ENCODE measurements at regions not wholly inside any gene's neighbourhood (a gene's known extent, or its start where the extent isn't known, plus 50 kb on each side); places are given as distances from the start of the nearest gene placed in this dataset.
"Not testable (repeated sequence)": the region's sequence is repeated elsewhere in the genome, so short reads cannot be mapped to it uniquely, and the experiment has no call there.

- H3K36me3 ChIP-seq (ENCODE audit: control insufficient read depth in 4 of 4, insufficient read depth in 4 of 4, low read length in 3 of 4); H3K9me3 ChIP-seq (ENCODE audit: control extremely low read depth in 1 of 5, control insufficient read depth in 4 of 5, insufficient read depth in 2 of 5, low read depth in 1 of 5, low read length in 4 of 5); H3K4me1 ChIP-seq (ENCODE audit: control extremely low read depth in 1 of 4, control insufficient read depth in 4 of 4, insufficient read depth in 4 of 4, low read length in 3 of 4); H3K4me3 ChIP-seq (ENCODE audit: control insufficient read depth in 1 of 7, extremely low read depth in 1 of 7, insufficient read depth in 4 of 7, low read depth in 2 of 7, low read length in 6 of 7); DNase-seq; H3K27ac ChIP-seq (ENCODE audit: insufficient read depth in 1 of 2, low read depth in 1 of 2, low read length in 2 of 2, poor library complexity in 1 of 2, severe bottlenecking in 2 of 2); POLR2A ChIA-PET; H3K27me3 ChIP-seq (replicated peaks in 2 of 5; ENCODE audit: control insufficient read depth in 4 of 5, insufficient read depth in 5 of 5, low read length in 4 of 5): not testable (repeated sequence)
- 83% methylated on average over 6 of the region's 32 CpGs for WGBS (ENCODE audit: insufficient coverage)
- CTCF ChIA-PET = interaction anchor here (1.1 kb wide), 1 partner anchor 1713 kb away, joined by 3 read pairs; no protein-coding TSS in a partner anchor
Measured at GRCh38 chr18:39565551-39566230, 2000.1 kb upstream of the CELF4 start.

GRCh38 chr18:39564716-39565115 lies 1999.1 kb upstream of the CELF4 start:
- Histone ChIP-seq H3K9me3 (ENCODE audit: control extremely low read depth in 1 of 5, control insufficient read depth in 4 of 5, insufficient read depth in 2 of 5, low read depth in 1 of 5, low read length in 4 of 5) (peaks cover 0 to 4% (median 2%) of the 10 kb centered on the region in 5 experiments), H3K27ac (ENCODE audit: insufficient read depth in 1 of 2, low read depth in 1 of 2, low read length in 2 of 2, poor library complexity in 1 of 2, severe bottlenecking in 2 of 2) (no peak overlapping the region), H3K4me1 (ENCODE audit: control extremely low read depth in 1 of 4, control insufficient read depth in 4 of 4, insufficient read depth in 4 of 4, low read length in 3 of 4) (peaks cover 0 to 5% (median 2%) of the 10 kb centered on the region in 4 experiments), H3K27me3 (replicated peaks in 2 of 5; ENCODE audit: control insufficient read depth in 4 of 5, insufficient read depth in 5 of 5, low read length in 4 of 5) (no peaks in the 10 kb centered on the region), H3K4me3 (ENCODE audit: control insufficient read depth in 1 of 7, extremely low read depth in 1 of 7, insufficient read depth in 4 of 7, low read depth in 2 of 7, low read length in 6 of 7) (no peak overlapping the region), H3K36me3 (ENCODE audit: control insufficient read depth in 4 of 4, insufficient read depth in 4 of 4, low read length in 3 of 4) (no peaks in the 10 kb centered on the region)
- POLR2A ChIA-PET = no interaction called here
- WGBS (ENCODE audit: insufficient coverage) = 100% methylated on average over 2 of the region's 4 CpGs
- CTCF ChIA-PET = interaction anchor here (1.1 kb wide), 1 partner anchor 1712 kb away, joined by 3 read pairs; no protein-coding TSS in a partner anchor
- DNase-seq = no peak

GRCh38 chr18:39561126-39561525 lies 1995.5 kb upstream of the CELF4 start:
- peaks cover 0 to 4% (median 2%) of the 10 kb centered on the region in 5 experiments for H3K9me3 ChIP-seq (ENCODE audit: control extremely low read depth in 1 of 5, control insufficient read depth in 4 of 5, insufficient read depth in 2 of 5, low read depth in 1 of 5, low read length in 4 of 5)
- peak in 2 of 3 donors; percentile 3 to 19 for DNase-seq
- WGBS (ENCODE audit: insufficient coverage) = 29% methylated on average over 2 of the region's 2 CpGs
- no peaks in the 10 kb centered on the region for H3K27me3 ChIP-seq (replicated peaks in 2 of 5; ENCODE audit: control insufficient read depth in 4 of 5, insufficient read depth in 5 of 5, low read length in 4 of 5)
- H3K27ac ChIP-seq (ENCODE audit: insufficient read depth in 1 of 2, low read depth in 1 of 2, low read length in 2 of 2, poor library complexity in 1 of 2, severe bottlenecking in 2 of 2) = peak overlapping the region in 1 of 2 experiments; percentile 17
- H3K4me1 ChIP-seq (ENCODE audit: control extremely low read depth in 1 of 4, control insufficient read depth in 4 of 4, insufficient read depth in 4 of 4, low read length in 3 of 4) = peaks cover 0 to 5% (median 2%) of the 10 kb centered on the region in 4 experiments
- H3K4me3 ChIP-seq (ENCODE audit: control insufficient read depth in 1 of 7, extremely low read depth in 1 of 7, insufficient read depth in 4 of 7, low read depth in 2 of 7, low read length in 6 of 7) = no peak overlapping the region
- CTCF ChIA-PET = no interaction called here
- H3K36me3 ChIP-seq (ENCODE audit: control insufficient read depth in 4 of 4, insufficient read depth in 4 of 4, low read length in 3 of 4) = no peaks in the 10 kb centered on the region
- POLR2A ChIA-PET = no interaction called here

- CTCF ChIA-PET = interaction anchor here (0.6 to 0.7 kb wide), 2 partner anchors 21 to 24 kb away, joined by 3 read pairs; no protein-coding TSS in a partner anchor
- no peak overlapping the region for H3K4me3 ChIP-seq (ENCODE audit: control insufficient read depth in 1 of 7, extremely low read depth in 1 of 7, insufficient read depth in 4 of 7, low read depth in 2 of 7, low read length in 6 of 7)
- no peaks in the 10 kb centered on the region for H3K27me3 ChIP-seq (replicated peaks in 2 of 5; ENCODE audit: control insufficient read depth in 4 of 5, insufficient read depth in 5 of 5, low read length in 4 of 5)
- peaks cover 0 to 4% (median 0%) of the 10 kb centered on the region in 5 experiments for H3K9me3 ChIP-seq (ENCODE audit: control extremely low read depth in 1 of 5, control insufficient read depth in 4 of 5, insufficient read depth in 2 of 5, low read depth in 1 of 5, low read length in 4 of 5)
- DNase-seq = no peak
- POLR2A ChIA-PET = interaction anchor here (0.7 kb wide), 1 partner anchor 1692 kb away, joined by 3 read pairs; no protein-coding TSS in a partner anchor
- H3K27ac ChIP-seq (ENCODE audit: insufficient read depth in 1 of 2, low read depth in 1 of 2, low read length in 2 of 2, poor library complexity in 1 of 2, severe bottlenecking in 2 of 2) = no peak overlapping the region
- H3K4me1 ChIP-seq (ENCODE audit: control extremely low read depth in 1 of 4, control insufficient read depth in 4 of 4, insufficient read depth in 4 of 4, low read length in 3 of 4) = peaks cover 0 to 5% (median 2%) of the 10 kb centered on the region in 4 experiments
- H3K36me3 ChIP-seq (ENCODE audit: control insufficient read depth in 4 of 4, insufficient read depth in 4 of 4, low read length in 3 of 4) = no peaks in the 10 kb centered on the region
Measured at GRCh38 chr18:39558658-39559057, 1993.1 kb upstream of the CELF4 start.

GRCh38 chr18:39555496-39555895 lies 1989.9 kb upstream of the CELF4 start:
- no peaks in the 10 kb centered on the region for H3K4me1 ChIP-seq (ENCODE audit: control extremely low read depth in 1 of 4, control insufficient read depth in 4 of 4, insufficient read depth in 4 of 4, low read length in 3 of 4)
- no peak overlapping the region for H3K27ac ChIP-seq (ENCODE audit: insufficient read depth in 1 of 2, low read depth in 1 of 2, low read length in 2 of 2, poor library complexity in 1 of 2, severe bottlenecking in 2 of 2)
- H3K27me3 ChIP-seq (replicated peaks in 2 of 5; ENCODE audit: control insufficient read depth in 4 of 5, insufficient read depth in 5 of 5, low read length in 4 of 5) = no peaks in the 10 kb centered on the region
- no peak for DNase-seq
- ChIA-PET CTCF (no interaction called here), POLR2A (no interaction called here)
- H3K36me3 ChIP-seq (ENCODE audit: control insufficient read depth in 4 of 4, insufficient read depth in 4 of 4, low read length in 3 of 4) = no peaks in the 10 kb centered on the region
- H3K4me3 ChIP-seq (ENCODE audit: control insufficient read depth in 1 of 7, extremely low read depth in 1 of 7, insufficient read depth in 4 of 7, low read depth in 2 of 7, low read length in 6 of 7) = no peak overlapping the region
- no peaks in the 10 kb centered on the region for H3K9me3 ChIP-seq (ENCODE audit: control extremely low read depth in 1 of 5, control insufficient read depth in 4 of 5, insufficient read depth in 2 of 5, low read depth in 1 of 5, low read length in 4 of 5)
- WGBS (ENCODE audit: insufficient coverage) = no CpG with 5 or more reads among the region's 1 CpG

- H3K4me3 ChIP-seq (ENCODE audit: control insufficient read depth in 1 of 7, extremely low read depth in 1 of 7, insufficient read depth in 4 of 7, low read depth in 2 of 7, low read length in 6 of 7) = no peak overlapping the region
- no peak for DNase-seq
- ChIA-PET POLR2A (no interaction called here), CTCF (interaction anchor here (1.1 kb wide), 1 partner anchor 13 kb away, joined by 3 read pairs; no protein-coding TSS in a partner anchor)
- no peak overlapping the region for H3K27ac ChIP-seq (ENCODE audit: insufficient read depth in 1 of 2, low read depth in 1 of 2, low read length in 2 of 2, poor library complexity in 1 of 2, severe bottlenecking in 2 of 2)
- no peaks in the 10 kb centered on the region for H3K9me3 ChIP-seq (ENCODE audit: control extremely low read depth in 1 of 5, control insufficient read depth in 4 of 5, insufficient read depth in 2 of 5, low read depth in 1 of 5, low read length in 4 of 5)
- no peaks in the 10 kb centered on the region for H3K36me3 ChIP-seq (ENCODE audit: control insufficient read depth in 4 of 4, insufficient read depth in 4 of 4, low read length in 3 of 4)
- H3K27me3 ChIP-seq (replicated peaks in 2 of 5; ENCODE audit: control insufficient read depth in 4 of 5, insufficient read depth in 5 of 5, low read length in 4 of 5) = no peaks in the 10 kb centered on the region
- WGBS (ENCODE audit: insufficient coverage) = 94% methylated on average over 2 of the region's 2 CpGs
- no peaks in the 10 kb centered on the region for H3K4me1 ChIP-seq (ENCODE audit: control extremely low read depth in 1 of 4, control insufficient read depth in 4 of 4, insufficient read depth in 4 of 4, low read length in 3 of 4)
Measured at GRCh38 chr18:39550701-39551100, 1985.1 kb upstream of the CELF4 start.

- H3K36me3 ChIP-seq (ENCODE audit: control insufficient read depth in 4 of 4, insufficient read depth in 4 of 4, low read length in 3 of 4) = no peaks in the 10 kb centered on the region
- peaks cover 0 to 2% (median 0%) of the 10 kb centered on the region in 5 experiments for H3K9me3 ChIP-seq (ENCODE audit: control extremely low read depth in 1 of 5, control insufficient read depth in 4 of 5, insufficient read depth in 2 of 5, low read depth in 1 of 5, low read length in 4 of 5)
- no peaks in the 10 kb centered on the region for H3K27me3 ChIP-seq (replicated peaks in 2 of 5; ENCODE audit: control insufficient read depth in 4 of 5, insufficient read depth in 5 of 5, low read length in 4 of 5)
- DNase-seq = no peak
- no peak overlapping the region for H3K4me3 ChIP-seq (ENCODE audit: control insufficient read depth in 1 of 7, extremely low read depth in 1 of 7, insufficient read depth in 4 of 7, low read depth in 2 of 7, low read length in 6 of 7)
- 100% methylated on average over 1 of the region's 1 CpG for WGBS (ENCODE audit: insufficient coverage)
- no peaks in the 10 kb centered on the region for H3K4me1 ChIP-seq (ENCODE audit: control extremely low read depth in 1 of 4, control insufficient read depth in 4 of 4, insufficient read depth in 4 of 4, low read length in 3 of 4)
- H3K27ac ChIP-seq (ENCODE audit: insufficient read depth in 1 of 2, low read depth in 1 of 2, low read length in 2 of 2, poor library complexity in 1 of 2, severe bottlenecking in 2 of 2) = no peak overlapping the region
- CTCF ChIA-PET = no interaction called here
- POLR2A ChIA-PET = no interaction called here
Measured at GRCh38 chr18:39549144-39549543, 1983.5 kb upstream of the CELF4 start.
